HepG2 (cell line): ENCODE measurements at regions not wholly inside any gene's neighbourhood (a gene's known extent, or its start where the extent isn't known, plus 50 kb on each side); places are given as distances from the start of the nearest gene placed in this dataset.

Source experiments
- RAD51 ChIP-seq: fragments of 450-650 bp; IDR thresholded peaks from 2 replicates; pipeline ENCODE4 v1.6.1; 2016; ENCODE audit warnings: borderline replicate concordance
- SKI ChIP-seq: fragments of 450-650 bp; IDR thresholded peaks from one replicate; pipeline ENCODE4 v1.6.1; 2018; ENCODE audit warnings: mild to moderate bottlenecking; ENCODE audit not compliant: partially characterized antibody
- STAG1 ChIP-seq: sonication (generic); formaldehyde crosslinking; IDR thresholded peaks from 2 replicates; pipeline ENCODE4 v1.4.0; 2020; ENCODE audit warnings: missing genetic modification reagents
- ZFP36 ChIP-seq: fragments of 150-350 bp; IDR thresholded peaks from 2 replicates; pipeline ENCODE4 v1.6.1; 2018; ENCODE audit warnings: borderline replicate concordance, low read length, low read depth; ENCODE audit not compliant: partially characterized antibody
- ZNF260 ChIP-seq: sonication (generic); formaldehyde crosslinking; IDR thresholded peaks from 2 replicates; pipeline ENCODE4 v1.4.0; 2020; ENCODE audit warnings: missing genetic modification reagents, low read depth, mild to moderate bottlenecking, borderline replicate concordance

DNA sequence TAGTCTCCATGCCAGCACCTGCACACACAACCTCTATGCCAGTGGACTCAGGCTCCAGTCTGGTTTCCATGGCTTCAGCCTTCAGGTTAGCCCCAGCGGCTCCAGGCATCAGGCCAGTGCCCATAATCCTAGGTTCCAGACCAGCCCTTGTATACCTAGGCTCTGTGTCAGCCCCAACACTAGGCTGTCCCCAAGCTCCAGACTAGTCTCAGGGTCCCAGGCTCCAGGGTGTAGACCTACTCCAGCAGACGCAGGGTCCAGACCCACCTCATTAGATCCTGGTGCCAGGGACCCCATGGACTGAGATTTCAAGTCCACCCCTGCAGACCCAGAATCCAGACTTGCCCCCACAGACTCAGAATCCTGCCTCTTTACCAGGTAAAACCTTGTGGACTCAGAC lies 275.9 kb downstream of the SLC16A7 start:
- TF ChIP-seq RAD51, result no peak
- TF ChIP-seq ZNF260 (CRISPR knock-in tag), result no peak
- TF ChIP-seq STAG1, result no peak
- TF ChIP-seq SKI, result no peak
- no peak for TF ChIP-seq ZFP36
